ENCODE measurements at regions not wholly inside any gene's neighbourhood (a gene's known extent, or its start where the extent isn't known, plus 50 kb on each side); places are given as distances from the start of the nearest gene placed in this dataset.

- TF ChIP-seq EP300 (IDR thresholded peaks at IDR 0.05; ENCODE audit: borderline replicate concordance) (no peak), YY1 (IDR thresholded peaks at IDR 0.05; ENCODE audit: low read depth) (no peak), RAD21 (IDR thresholded peaks at IDR 0.05; ENCODE audit: low read depth) (no peak), TCF12 (IDR thresholded peaks at IDR 0.05; ENCODE audit: low read depth) (no peak), REST (IDR thresholded peaks at IDR 0.05; ENCODE audit: low read depth) (no peak), CEBPB (IDR thresholded peaks at IDR 0.05) (no peak), FOXM1 (IDR thresholded peaks at IDR 0.05; ENCODE audit: borderline replicate concordance, low read depth) (no peak), TAF1 (IDR thresholded peaks at IDR 0.05; ENCODE audit: low read depth) (no peak)
Measured at GRCh38 chr3:74129056-74129455, 485.4 kb downstream of the CNTN3 start.

- TF ChIP-seq RAD21 (IDR thresholded peaks at IDR 0.05; ENCODE audit: low read depth) (no peak), TAF1 (IDR thresholded peaks at IDR 0.05; ENCODE audit: low read depth) (no peak), YY1 (IDR thresholded peaks at IDR 0.05; ENCODE audit: low read depth) (no peak), FOXM1 (IDR thresholded peaks at IDR 0.05; ENCODE audit: borderline replicate concordance, low read depth) (no peak), ZBTB7A (IDR thresholded peaks at IDR 0.05; ENCODE audit: low read depth) (no peak)
Measured at GRCh38 chr3:74127256-74127655, 487.2 kb downstream of the CNTN3 start.

GRCh38 chr3:74124782-74125181 lies 489.7 kb downstream of the CNTN3 start:
- TF ChIP-seq YY1 (IDR thresholded peaks at IDR 0.05; ENCODE audit: low read depth) (no peak), NFIC (IDR thresholded peaks at IDR 0.05) (no peak), FOXM1 (IDR thresholded peaks at IDR 0.05; ENCODE audit: borderline replicate concordance, low read depth) (no peak), TCF12 (IDR thresholded peaks at IDR 0.05; ENCODE audit: low read depth) (no peak), CEBPB (IDR thresholded peaks at IDR 0.05) (no peak), TEAD4 (IDR thresholded peaks at IDR 0.05) (no peak), ZBTB7A (IDR thresholded peaks at IDR 0.05; ENCODE audit: low read depth) (no peak), CREB1 (IDR thresholded peaks at IDR 0.05; ENCODE audit: low read depth) (no peak), MAX (IDR thresholded peaks at IDR 0.05) (no peak), REST (IDR thresholded peaks at IDR 0.05; ENCODE audit: low read depth) (no peak), EGR1 (IDR thresholded peaks at IDR 0.05) (no peak), EP300 (IDR thresholded peaks at IDR 0.05; ENCODE audit: borderline replicate concordance) (no peak), RAD21 (IDR thresholded peaks at IDR 0.05; ENCODE audit: low read depth) (no peak), TAF1 (IDR thresholded peaks at IDR 0.05; ENCODE audit: low read depth) (no peak), USF1 (IDR thresholded peaks at IDR 0.05) (no peak)

GRCh38 chr3:74122281-74122680 lies 492.2 kb downstream of the CNTN3 start:
- TF ChIP-seq ZBTB7A (IDR thresholded peaks at IDR 0.05; ENCODE audit: low read depth), result no peak
- no peak for TF ChIP-seq TCF12 (IDR thresholded peaks at IDR 0.05; ENCODE audit: low read depth)
- no peak for TF ChIP-seq RAD21 (IDR thresholded peaks at IDR 0.05; ENCODE audit: low read depth)
- TF ChIP-seq REST (IDR thresholded peaks at IDR 0.05; ENCODE audit: low read depth), result no peak
- no peak for TF ChIP-seq TEAD4 (IDR thresholded peaks at IDR 0.05)
- TF ChIP-seq YY1 (IDR thresholded peaks at IDR 0.05; ENCODE audit: low read depth), result no peak
- no peak for TF ChIP-seq FOXM1 (IDR thresholded peaks at IDR 0.05; ENCODE audit: borderline replicate concordance, low read depth)
- no peak for TF ChIP-seq MAX (IDR thresholded peaks at IDR 0.05)
- no peak for TF ChIP-seq CREB1 (IDR thresholded peaks at IDR 0.05; ENCODE audit: low read depth)
- TF ChIP-seq USF1 (IDR thresholded peaks at IDR 0.05), result no peak
- no peak for TF ChIP-seq CEBPB (IDR thresholded peaks at IDR 0.05)
- no peak for TF ChIP-seq NFIC (IDR thresholded peaks at IDR 0.05)
- no peak for TF ChIP-seq TAF1 (IDR thresholded peaks at IDR 0.05; ENCODE audit: low read depth)
- no peak for TF ChIP-seq EP300 (IDR thresholded peaks at IDR 0.05; ENCODE audit: borderline replicate concordance)
- TF ChIP-seq EGR1 (IDR thresholded peaks at IDR 0.05), result no peak

Data from Ishikawa (cell line).